Pons (tissue), 1 donor: ENCODE measurements at regions not wholly inside any gene's neighbourhood (a gene's known extent, or its start where the extent isn't known, plus 50 kb on each side); places are given as distances from the start of the nearest gene placed in this dataset.
"Not testable (repeated sequence)": the region's sequence is repeated elsewhere in the genome, so short reads cannot be mapped to it uniquely, and the experiment has no call there.

Experiments used
- DNase-seq: peaks from one replicate; pipeline ENCODE4 v3.0.0-alpha.2; 2016; ENCODE audit warnings: low spot score

- not testable (repeated sequence) for DNase-seq
Measured at GRCh38 chr6:8832695-8833094, 397.4 kb upstream of the SLC35B3 start.

- DNase-seq = no peak
Measured at GRCh38 chr6:8831366-8832152, 396.2 kb upstream of the SLC35B3 start.

GRCh38 chr6:8830794-8831193 lies 395.4 kb upstream of the SLC35B3 start:
- no peak for DNase-seq

GRCh38 chr6:8829796-8830195 lies 394.5 kb upstream of the SLC35B3 start:
- no peak for DNase-seq

GRCh38 chr6:8829296-8829695 lies 394.0 kb upstream of the SLC35B3 start:
- no peak for DNase-seq

GRCh38 chr6:8828376-8828775 lies 393.0 kb upstream of the SLC35B3 start:
- DNase-seq = no peak

- no peak for DNase-seq
Measured at GRCh38 chr6:8825726-8826125, 390.4 kb upstream of the SLC35B3 start.

GRCh38 chr6:8821981-8822381 lies 386.6 kb upstream of the SLC35B3 start:
- DNase-seq = no peak

GRCh38 chr6:8820313-8820712 lies 385.0 kb upstream of the SLC35B3 start:
- DNase-seq = no peak

- no peak for DNase-seq
Measured at GRCh38 chr6:8819446-8819845, 384.1 kb upstream of the SLC35B3 start.

GRCh38 chr6:8814440-8815000 lies 379.2 kb upstream of the SLC35B3 start:
- DNase-seq = no peak

GRCh38 chr6:8810325-8810724 lies 375.0 kb upstream of the SLC35B3 start:
- no peak for DNase-seq

- DNase-seq = no peak
Measured at GRCh38 chr6:8809662-8810061, 374.3 kb upstream of the SLC35B3 start.

- peak; percentile 11 for DNase-seq
Measured at GRCh38 chr6:8803181-8803760, 367.9 kb upstream of the SLC35B3 start.

GRCh38 chr6:8802397-8802796 lies 367.1 kb upstream of the SLC35B3 start:
- not testable (repeated sequence) for DNase-seq

- DNase-seq = no peak
Measured at GRCh38 chr6:8794420-8794819, 359.1 kb upstream of the SLC35B3 start.

- DNase-seq = no peak
Measured at GRCh38 chr6:8789878-8790277, 354.5 kb upstream of the SLC35B3 start.

GRCh38 chr6:8785223-8785622 lies 349.9 kb upstream of the SLC35B3 start:
- no peak for DNase-seq

- no peak for DNase-seq
Measured at GRCh38 chr6:8783191-8783590, 347.8 kb upstream of the SLC35B3 start.

- DNase-seq = no peak
Measured at GRCh38 chr6:8780653-8781052, 345.3 kb upstream of the SLC35B3 start.

GRCh38 chr6:8764733-8765132 lies 329.4 kb upstream of the SLC35B3 start:
- DNase-seq = no peak

- no peak for DNase-seq
Measured at GRCh38 chr6:8760951-8761350, 325.6 kb upstream of the SLC35B3 start.

GRCh38 chr6:8758412-8758811 lies 323.1 kb upstream of the SLC35B3 start:
- no peak for DNase-seq

GRCh38 chr6:8750627-8751026 lies 315.3 kb upstream of the SLC35B3 start:
- no peak for DNase-seq
